ENCODE measurements at regions not wholly inside any gene's neighbourhood (a gene's known extent, or its start where the extent isn't known, plus 50 kb on each side); places are given as distances from the start of the nearest gene placed in this dataset.

DNA sequence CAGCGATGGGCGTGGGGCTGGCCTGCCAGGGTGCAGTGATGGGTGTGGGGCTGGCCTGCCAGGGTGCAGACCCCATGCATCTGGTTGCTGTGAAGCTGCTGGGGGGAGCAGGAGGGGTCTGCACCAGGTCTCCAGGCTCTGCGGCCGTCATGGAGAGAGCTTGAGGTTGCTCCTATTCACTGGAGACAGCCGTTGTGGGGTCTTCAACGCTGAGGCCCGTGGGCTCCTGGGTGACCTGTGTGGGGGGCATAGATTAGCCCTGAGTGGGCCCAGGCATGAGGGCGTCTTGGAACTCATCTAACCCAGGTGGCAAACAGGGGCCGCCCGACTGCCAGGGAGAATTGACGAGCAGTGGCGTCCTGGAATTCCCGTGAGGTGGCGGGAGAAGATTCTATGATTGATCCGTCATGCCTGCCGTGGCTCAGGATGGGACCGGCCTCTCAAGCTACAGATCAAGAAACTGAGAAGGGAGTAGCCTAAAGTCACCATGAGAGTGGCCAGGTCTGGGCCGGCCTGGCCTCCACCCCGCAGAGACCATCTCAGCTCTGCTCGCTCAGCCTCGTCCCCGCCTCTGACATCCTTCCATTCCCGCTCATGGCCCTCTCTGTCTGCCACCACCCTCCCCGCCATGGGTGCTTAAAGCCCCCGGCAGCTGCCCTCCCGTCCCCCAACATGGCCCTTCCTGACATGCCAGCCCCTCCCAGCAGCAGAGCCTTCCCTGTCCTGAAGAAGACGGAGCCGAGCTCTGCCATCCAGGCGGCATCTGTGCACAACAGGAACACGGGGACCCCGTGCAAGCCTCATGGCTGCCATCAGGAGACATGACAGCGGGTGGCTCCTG, 50.7 kb upstream of the ACSF3 start:
- TF ChIP-seq, protein P1, sequence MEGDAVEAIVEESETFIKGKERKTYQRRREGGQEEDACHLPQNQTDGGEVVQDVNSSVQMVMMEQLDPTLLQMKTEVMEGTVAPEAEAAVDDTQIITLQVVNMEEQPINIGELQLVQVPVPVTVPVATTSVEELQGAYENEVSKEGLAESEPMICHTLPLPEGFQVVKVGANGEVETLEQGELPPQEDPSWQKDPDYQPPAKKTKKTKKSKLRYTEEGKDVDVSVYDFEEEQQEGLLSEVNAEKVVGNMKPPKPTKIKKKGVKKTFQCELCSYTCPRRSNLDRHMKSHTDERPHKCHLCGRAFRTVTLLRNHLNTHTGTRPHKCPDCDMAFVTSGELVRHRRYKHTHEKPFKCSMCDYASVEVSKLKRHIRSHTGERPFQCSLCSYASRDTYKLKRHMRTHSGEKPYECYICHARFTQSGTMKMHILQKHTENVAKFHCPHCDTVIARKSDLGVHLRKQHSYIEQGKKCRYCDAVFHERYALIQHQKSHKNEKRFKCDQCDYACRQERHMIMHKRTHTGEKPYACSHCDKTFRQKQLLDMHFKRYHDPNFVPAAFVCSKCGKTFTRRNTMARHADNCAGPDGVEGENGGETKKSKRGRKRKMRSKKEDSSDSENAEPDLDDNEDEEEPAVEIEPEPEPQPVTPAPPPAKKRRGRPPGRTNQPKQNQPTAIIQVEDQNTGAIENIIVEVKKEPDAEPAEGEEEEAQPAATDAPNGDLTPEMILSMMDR (IDR thresholded peaks at IDR 0.05; ENCODE audit: insufficient read depth, low read length): no peak
- TF ChIP-seq, protein P2, sequence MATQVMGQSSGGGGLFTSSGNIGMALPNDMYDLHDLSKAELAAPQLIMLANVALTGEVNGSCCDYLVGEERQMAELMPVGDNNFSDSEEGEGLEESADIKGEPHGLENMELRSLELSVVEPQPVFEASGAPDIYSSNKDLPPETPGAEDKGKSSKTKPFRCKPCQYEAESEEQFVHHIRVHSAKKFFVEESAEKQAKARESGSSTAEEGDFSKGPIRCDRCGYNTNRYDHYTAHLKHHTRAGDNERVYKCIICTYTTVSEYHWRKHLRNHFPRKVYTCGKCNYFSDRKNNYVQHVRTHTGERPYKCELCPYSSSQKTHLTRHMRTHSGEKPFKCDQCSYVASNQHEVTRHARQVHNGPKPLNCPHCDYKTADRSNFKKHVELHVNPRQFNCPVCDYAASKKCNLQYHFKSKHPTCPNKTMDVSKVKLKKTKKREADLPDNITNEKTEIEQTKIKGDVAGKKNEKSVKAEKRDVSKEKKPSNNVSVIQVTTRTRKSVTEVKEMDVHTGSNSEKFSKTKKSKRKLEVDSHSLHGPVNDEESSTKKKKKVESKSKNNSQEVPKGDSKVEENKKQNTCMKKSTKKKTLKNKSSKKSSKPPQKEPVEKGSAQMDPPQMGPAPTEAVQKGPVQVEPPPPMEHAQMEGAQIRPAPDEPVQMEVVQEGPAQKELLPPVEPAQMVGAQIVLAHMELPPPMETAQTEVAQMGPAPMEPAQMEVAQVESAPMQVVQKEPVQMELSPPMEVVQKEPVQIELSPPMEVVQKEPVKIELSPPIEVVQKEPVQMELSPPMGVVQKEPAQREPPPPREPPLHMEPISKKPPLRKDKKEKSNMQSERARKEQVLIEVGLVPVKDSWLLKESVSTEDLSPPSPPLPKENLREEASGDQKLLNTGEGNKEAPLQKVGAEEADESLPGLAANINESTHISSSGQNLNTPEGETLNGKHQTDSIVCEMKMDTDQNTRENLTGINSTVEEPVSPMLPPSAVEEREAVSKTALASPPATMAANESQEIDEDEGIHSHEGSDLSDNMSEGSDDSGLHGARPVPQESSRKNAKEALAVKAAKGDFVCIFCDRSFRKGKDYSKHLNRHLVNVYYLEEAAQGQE (IDR thresholded peaks at IDR 0.05; ENCODE audit: insufficient replicate concordance, low read depth): no peak
- TF ChIP-seq GABPA (IDR thresholded peaks at IDR 0.05; ENCODE audit: low read depth): no peak
